ENCODE measurements at regions not wholly inside any gene's neighbourhood (a gene's known extent, or its start where the extent isn't known, plus 50 kb on each side); places are given as distances from the start of the nearest gene placed in this dataset.

DNA sequence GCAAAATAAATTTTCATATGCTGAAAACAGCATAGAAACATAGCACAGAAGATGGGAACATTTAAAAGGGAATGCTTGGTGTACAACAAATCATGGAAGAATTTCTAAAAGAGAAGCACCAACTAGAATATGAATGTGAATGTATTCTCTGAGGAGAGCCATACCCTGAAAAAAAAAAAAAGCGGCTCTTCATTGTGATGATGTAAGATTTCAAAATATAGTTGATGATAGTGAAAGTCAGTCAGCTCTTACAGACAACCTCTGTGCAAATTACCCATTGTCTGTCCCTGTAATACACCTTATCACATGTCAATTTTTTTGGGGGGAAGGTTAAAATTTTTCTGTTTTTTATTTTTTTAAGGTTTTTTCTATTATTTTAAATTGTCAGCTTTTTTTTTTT lies 58.6 kb upstream of the PTCHD4 start:
- no peaks in the 10 kb centered on the region for H3K4me1 ChIP-seq
- intact Hi-C loops (cut with DNase I; ENCODE audit: low total_unique reads): no loop called here
- no peak for DNase-seq (ENCODE audit: low spot score in 2 of 2)
- no peaks in the 10 kb centered on the region for H3K27me3 ChIP-seq
- no peaks in the 10 kb centered on the region for H3K36me3 ChIP-seq
- H3K4me3 ChIP-seq: no peak overlapping the region
- H3K9me3 ChIP-seq: no peaks in the 10 kb centered on the region
- no peak overlapping the region for H3K27ac ChIP-seq
- TF ChIP-seq POLR2A (IDR thresholded peaks at IDR 0.05) (no peak), POLR2AphosphoS5 (IDR thresholded peaks at IDR 0.05) (no peak)
- TF ChIP-seq, protein P1, sequence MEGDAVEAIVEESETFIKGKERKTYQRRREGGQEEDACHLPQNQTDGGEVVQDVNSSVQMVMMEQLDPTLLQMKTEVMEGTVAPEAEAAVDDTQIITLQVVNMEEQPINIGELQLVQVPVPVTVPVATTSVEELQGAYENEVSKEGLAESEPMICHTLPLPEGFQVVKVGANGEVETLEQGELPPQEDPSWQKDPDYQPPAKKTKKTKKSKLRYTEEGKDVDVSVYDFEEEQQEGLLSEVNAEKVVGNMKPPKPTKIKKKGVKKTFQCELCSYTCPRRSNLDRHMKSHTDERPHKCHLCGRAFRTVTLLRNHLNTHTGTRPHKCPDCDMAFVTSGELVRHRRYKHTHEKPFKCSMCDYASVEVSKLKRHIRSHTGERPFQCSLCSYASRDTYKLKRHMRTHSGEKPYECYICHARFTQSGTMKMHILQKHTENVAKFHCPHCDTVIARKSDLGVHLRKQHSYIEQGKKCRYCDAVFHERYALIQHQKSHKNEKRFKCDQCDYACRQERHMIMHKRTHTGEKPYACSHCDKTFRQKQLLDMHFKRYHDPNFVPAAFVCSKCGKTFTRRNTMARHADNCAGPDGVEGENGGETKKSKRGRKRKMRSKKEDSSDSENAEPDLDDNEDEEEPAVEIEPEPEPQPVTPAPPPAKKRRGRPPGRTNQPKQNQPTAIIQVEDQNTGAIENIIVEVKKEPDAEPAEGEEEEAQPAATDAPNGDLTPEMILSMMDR (IDR thresholded peaks at IDR 0.05): no peak
